PC-3 (cell line): ENCODE measurements at regions not wholly inside any gene's neighbourhood (a gene's known extent, or its start where the extent isn't known, plus 50 kb on each side); places are given as distances from the start of the nearest gene placed in this dataset.

Source experiments
- ATAC-seq: fragments of 200-7000 bp; cut with Tn5 transposase; 2 replicates; pipeline ENCODE4 v1.9.1; 2020; ENCODE audit warnings: mild to moderate bottlenecking, moderate library complexity
- BruUV-seq: library from RNA; stranded (reverse); fragments of 400-500 nt; replicated peaks from 2 replicates; lab custom pipeline; 2021; lab: Mats Ljungman, UMichigan
- CTCF ChIA-PET: fragments of 300-600 bp; sonication (Branson Sonifier 250); formaldehyde crosslinking; loops from one replicate; lab custom pipeline; 2022; ENCODE audit warnings: antibody characterized with exemption; lab: Charles Lee
- POLR2A ChIA-PET: fragments of 300-600 bp; sonication (Branson Sonifier 250); formaldehyde crosslinking; loops from one replicate; lab custom pipeline; 2022; ENCODE audit warnings: antibody characterized with exemption; ENCODE audit not compliant: unreplicated experiment; lab: Charles Lee
- DNase-seq: peaks from one replicate; pipeline ENCODE4 v3.0.0-alpha.2; 2015
- H2AFZ ChIP-seq: fragments of 300-600 bp; sonication (generic); 2 replicates; pipeline ENCODE4 v1.6.0; 2016; ENCODE audit warnings: antibody characterized with exemption, low read length
- H3F3A ChIP-seq: fragments of 300-600 bp; sonication (generic); one replicate; pipeline ENCODE4 v1.6.0; 2017; ENCODE audit warnings: antibody characterized with exemption, low read length, control low read depth, mild to moderate bottlenecking; ENCODE audit not compliant: unreplicated experiment
- H3K27ac ChIP-seq: fragments of 300-600 bp; sonication (generic); 2 replicates; pipeline ENCODE4 v1.5.1; 2016; ENCODE audit warnings: mild to moderate bottlenecking, low read length
- H3K27me3 ChIP-seq: fragments of 300-600 bp; sonication (generic); 2 replicates; pipeline ENCODE4 v1.6.1; 2016; ENCODE audit warnings: low read length, mixed read lengths
- H3K36me3 ChIP-seq: fragments of 300-600 bp; sonication (generic); 2 replicates; pipeline ENCODE4 v1.6.1; 2016; ENCODE audit warnings: low read depth, mixed run types, low read length, mixed read lengths
- H3K4me1 ChIP-seq: fragments of 300-600 bp; sonication (generic); 2 replicates; pipeline ENCODE4 v1.5.1; 2016; ENCODE audit warnings: low read length; ENCODE audit not compliant: insufficient read depth
- H3K4me2 ChIP-seq: fragments of 300-600 bp; sonication (generic); 2 replicates; pipeline ENCODE4 v1.6.0; 2016; ENCODE audit warnings: low read length
- H3K4me3 ChIP-seq: fragments of 300-600 bp; sonication (generic); 2 replicates; pipeline ENCODE4 v1.5.1; 2016; ENCODE audit warnings: mild to moderate bottlenecking, low read length, mixed read lengths
- H3K79me2 ChIP-seq: fragments of 300-600 bp; sonication (generic); 2 replicates; pipeline ENCODE4 v1.6.1; 2017; ENCODE audit warnings: low read length, mixed read lengths
- H3K9ac ChIP-seq: fragments of 300-600 bp; sonication (generic); 2 replicates; pipeline ENCODE4 v1.6.0; 2016; ENCODE audit warnings: mild to moderate bottlenecking, low read length
- H3K9me2 ChIP-seq: fragments of 300-600 bp; sonication (generic); replicated peaks from 2 replicates; pipeline ENCODE4 v1.6.1; 2016; ENCODE audit warnings: mixed run types, low read length, mixed read lengths
- H3K9me3 ChIP-seq: fragments of 300-600 bp; sonication (generic); 2 replicates; pipeline ENCODE4 v1.6.1; 2016; ENCODE audit warnings: low read length, mixed read lengths
- H4K20me1 ChIP-seq: fragments of 300-600 bp; sonication (generic); 2 replicates; pipeline ENCODE4 v1.6.1; 2016; ENCODE audit warnings: low read length, mixed read lengths
- EZH2 ChIP-seq: fragments of 300-600 bp; sonication (generic); IDR thresholded peaks from one replicate; pipeline ENCODE4 v1.6.1; 2017; ENCODE audit warnings: antibody characterized with exemption, mild to moderate bottlenecking, low read length; ENCODE audit not compliant: unreplicated experiment
- EZH2phosphoT487 ChIP-seq: fragments of 300-600 bp; sonication (generic); IDR thresholded peaks from 2 replicates; pipeline ENCODE4 v1.6.1; 2018; ENCODE audit warnings: mild to moderate bottlenecking, antibody characterized with exemption, low read length, borderline replicate concordance
- intact Hi-C: fragments of 100-400 bp; cut with micrococcal nuclease; formaldehyde crosslinking; loops from 2 replicates; pipeline ENCODE4 v1.9.0; 2023
- TF ChIP-seq, protein P1 (sequence below): fragments of 300-600 bp; sonication (generic); conservative IDR thresholded peaks from 2 replicates; pipeline ENCODE4 v1.5.1; 2017; ENCODE audit warnings: antibody characterized with exemption, low read depth, mild to moderate bottlenecking, low read length

DNA sequence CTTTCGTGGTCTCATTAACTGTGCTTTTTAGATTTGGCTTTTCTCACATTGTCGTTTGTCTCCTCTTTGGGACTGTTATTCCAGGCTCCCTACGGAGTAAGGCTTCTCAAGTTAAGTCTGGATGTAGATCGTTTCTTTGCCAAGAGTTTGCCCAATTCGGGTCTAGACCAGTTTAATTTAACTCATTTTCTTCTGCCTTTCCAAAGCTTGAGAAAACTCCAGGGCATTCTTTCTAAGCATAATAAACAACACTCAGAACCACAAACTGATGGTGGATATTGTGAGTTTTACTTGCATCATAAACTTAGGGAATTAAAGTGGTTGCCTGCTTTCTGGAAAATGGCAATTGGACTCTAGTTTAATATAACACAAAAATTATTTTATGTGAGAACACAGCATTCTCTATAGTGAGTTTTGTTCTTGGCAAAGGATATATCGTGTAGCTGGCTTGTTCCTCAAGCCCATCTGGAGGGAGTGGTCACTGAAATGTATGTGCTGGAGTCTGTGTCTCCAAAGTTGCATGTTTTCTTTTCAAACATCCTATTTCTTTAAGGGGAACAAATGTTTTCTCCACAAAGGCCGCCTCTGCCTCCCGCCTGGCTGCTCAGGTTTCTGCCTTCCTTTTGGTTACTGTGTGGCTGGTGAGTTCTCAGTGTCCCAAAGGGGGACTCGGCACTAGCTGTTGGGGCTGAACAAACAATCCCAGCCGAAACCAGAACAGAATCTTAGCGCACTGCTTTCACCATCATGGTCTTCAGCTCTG, 211.3 kb upstream of the FBN2 start:
- ATAC-seq (no peak), DNase-seq (no peak)
- Histone ChIP-seq H3K4me2 (no peak overlapping the region), H3K9ac (no peak overlapping the region), H3K9me3 (no peaks in the 10 kb centered on the region), H2AFZ (peak overlapping the region; percentile 18; the same call in 1 of the 2 replicates), H3K27ac (no peak overlapping the region), H3K9me2 (no peaks in the 10 kb centered on the region), H3K4me3 (no peak overlapping the region), H3K79me2 (no peaks in the 10 kb centered on the region), H3K27me3 (peaks cover 20% of the 10 kb centered on the region; the same call in 1 of the 2 replicates), H3K4me1 (no peaks in the 10 kb centered on the region), H3F3A (no peaks in the 10 kb centered on the region), H4K20me1 (no peaks in the 10 kb centered on the region), H3K36me3 (no peaks in the 10 kb centered on the region)
- BruUV-seq, result no TSS peak
- POLR2A ChIA-PET, result no interaction called here
- CTCF ChIA-PET, result no interaction called here
- intact Hi-C loops, result no loop called here
- TF ChIP-seq EZH2phosphoT487 (no peak), EZH2 (no peak)
- TF ChIP-seq, protein P1, sequence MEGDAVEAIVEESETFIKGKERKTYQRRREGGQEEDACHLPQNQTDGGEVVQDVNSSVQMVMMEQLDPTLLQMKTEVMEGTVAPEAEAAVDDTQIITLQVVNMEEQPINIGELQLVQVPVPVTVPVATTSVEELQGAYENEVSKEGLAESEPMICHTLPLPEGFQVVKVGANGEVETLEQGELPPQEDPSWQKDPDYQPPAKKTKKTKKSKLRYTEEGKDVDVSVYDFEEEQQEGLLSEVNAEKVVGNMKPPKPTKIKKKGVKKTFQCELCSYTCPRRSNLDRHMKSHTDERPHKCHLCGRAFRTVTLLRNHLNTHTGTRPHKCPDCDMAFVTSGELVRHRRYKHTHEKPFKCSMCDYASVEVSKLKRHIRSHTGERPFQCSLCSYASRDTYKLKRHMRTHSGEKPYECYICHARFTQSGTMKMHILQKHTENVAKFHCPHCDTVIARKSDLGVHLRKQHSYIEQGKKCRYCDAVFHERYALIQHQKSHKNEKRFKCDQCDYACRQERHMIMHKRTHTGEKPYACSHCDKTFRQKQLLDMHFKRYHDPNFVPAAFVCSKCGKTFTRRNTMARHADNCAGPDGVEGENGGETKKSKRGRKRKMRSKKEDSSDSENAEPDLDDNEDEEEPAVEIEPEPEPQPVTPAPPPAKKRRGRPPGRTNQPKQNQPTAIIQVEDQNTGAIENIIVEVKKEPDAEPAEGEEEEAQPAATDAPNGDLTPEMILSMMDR, result no peak

DNA sequence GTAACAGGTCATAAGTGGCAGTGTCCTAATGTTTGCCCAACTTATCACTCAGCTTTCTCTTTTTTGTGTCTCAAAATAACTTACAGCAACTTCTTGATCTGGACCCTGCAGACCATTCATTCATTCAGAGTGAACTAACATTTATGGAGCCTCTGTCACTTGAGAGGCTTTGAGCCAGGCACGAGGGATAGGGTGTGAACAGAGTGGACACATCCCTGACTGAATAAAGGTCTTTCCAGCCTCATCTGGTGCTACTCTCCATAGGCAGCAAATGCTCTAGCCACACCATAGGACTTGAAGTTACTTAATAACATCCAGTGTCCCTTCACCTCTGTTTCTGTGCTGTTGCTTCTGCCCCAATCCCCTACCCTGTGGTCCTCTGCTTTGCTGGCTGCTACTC, 212.1 kb upstream of the FBN2 start:
- BruUV-seq, result no TSS peak
- intact Hi-C loops, result no loop called here
- Histone ChIP-seq H4K20me1 (no peaks in the 10 kb centered on the region), H3F3A (no peaks in the 10 kb centered on the region), H2AFZ (no peak overlapping the region), H3K4me3 (no peak overlapping the region), H3K36me3 (no peaks in the 10 kb centered on the region), H3K4me1 (no peaks in the 10 kb centered on the region), H3K9me3 (no peaks in the 10 kb centered on the region), H3K4me2 (no peak overlapping the region), H3K27ac (no peak overlapping the region), H3K9me2 (no peaks in the 10 kb centered on the region), H3K27me3 (peaks cover 20% of the 10 kb centered on the region; the same call in 1 of the 2 replicates), H3K9ac (no peak overlapping the region), H3K79me2 (no peaks in the 10 kb centered on the region)
- no peak for ATAC-seq
- no peak for DNase-seq
- ChIA-PET CTCF (no interaction called here), POLR2A (no interaction called here)
- TF ChIP-seq EZH2phosphoT487 (no peak), EZH2 (no peak)
- TF ChIP-seq, protein P1, result no peak
